H1 (cell line): ENCODE measurements at regions not wholly inside any gene's neighbourhood (a gene's known extent, or its start where the extent isn't known, plus 50 kb on each side); places are given as distances from the start of the nearest gene placed in this dataset.

Experiments
- CTCF ChIA-PET: fragments of 300-600 bp; sonication (Branson Sonifier 250); formaldehyde crosslinking; loops from one replicate; lab custom pipeline; 2021; ENCODE audit not compliant: partially characterized antibody; lab: Charles Lee
- POLR2A ChIA-PET: fragments of 300-600 bp; sonication (Branson Sonifier 250); formaldehyde crosslinking; loops from one replicate; lab custom pipeline; 2021; ENCODE audit warnings: inconsistent platforms; ENCODE audit not compliant: partially characterized antibody; lab: Charles Lee
- DNase-seq, 2 experiments: peaks; one replicate each; pipeline versions ENCODE4 v3.0.0 to v3.0.0-alpha.2; 2010 to 2022; ENCODE audit warnings: low spot score in 2 of 2, low read depth in 1 of 2, mixed read lengths in 1 of 2
- FAIRE-seq: peaks from 2 replicates; lab custom pipeline; 2011; peaks lifted over from hg19 to GRCh38; lab: Jason Lieb, UNC
- H2AFZ ChIP-seq: 2 replicates; pipeline ENCODE4 v1.8.1; 2012; ENCODE audit warnings: low read length, inconsistent platforms
- H2AK5ac ChIP-seq: 2 replicates; pipeline ENCODE4 v1.6.1; 2013; ENCODE audit warnings: low read depth, low read length
- H2BK120ac ChIP-seq: replicated peaks from 2 replicates; pipeline ENCODE3; 2013; ENCODE audit warnings: low read depth, low read length, inconsistent platforms
- H2BK12ac ChIP-seq: 2 replicates; pipeline ENCODE4 v1.6.1; 2013; ENCODE audit warnings: low read depth, low read length
- H2BK15ac ChIP-seq: 2 replicates; pipeline ENCODE4 v1.6.1; 2013; ENCODE audit warnings: low read length
- H2BK20ac ChIP-seq: 2 replicates; pipeline ENCODE4 v1.6.1; 2013; ENCODE audit warnings: low read length
- H2BK5ac ChIP-seq: 2 replicates; pipeline ENCODE4 v1.6.1; 2013; ENCODE audit warnings: low read depth, low read length
- H3K14ac ChIP-seq: 2 replicates; pipeline ENCODE4 v1.6.1; 2013; ENCODE audit warnings: inconsistent platforms; ENCODE audit not compliant: insufficient read length
- H3K18ac ChIP-seq: 2 replicates; pipeline ENCODE4 v1.6.1; 2013; ENCODE audit warnings: low read length; ENCODE audit errors: extremely low read depth
- H3K23ac ChIP-seq: 2 replicates; pipeline ENCODE4 v1.6.1; 2013; ENCODE audit warnings: inconsistent platforms; ENCODE audit not compliant: insufficient read length
- H3K23me2 ChIP-seq: 2 replicates; pipeline ENCODE4 v1.6.1; 2013; ENCODE audit warnings: low read depth, low read length
- H3K27ac ChIP-seq: 2 replicates; pipeline ENCODE4 v1.6.1; 2011; ENCODE audit warnings: low read depth, low read length, inconsistent platforms
- H3K27me3 ChIP-seq, 4 experiments: replicated peaks in 1 of 4; 1 replicate in 1 of 4; 2 replicates in 3 of 4; pipeline versions ENCODE4 v1.6.1 to v1.8.1; 2011 to 2013; ENCODE audit warnings: low read length in 3 of 4, mild to moderate bottlenecking in 3 of 4, inconsistent platforms in 2 of 4, mixed read lengths in 2 of 4, moderate library complexity in 1 of 4; ENCODE audit not compliant: control insufficient read depth in 3 of 4, insufficient read depth in 3 of 4; ENCODE audit errors: extremely low read depth in 1 of 4
- H3K36me3 ChIP-seq, 4 experiments: 2 replicates each; pipeline versions ENCODE4 v1.6.1 to v1.8.1; 2011 to 2013; ENCODE audit warnings: mild to moderate bottlenecking in 4 of 4, low read length in 3 of 4, moderate library complexity in 2 of 4, control low read depth in 1 of 4, inconsistent platforms in 1 of 4; ENCODE audit not compliant: insufficient read depth in 4 of 4, control insufficient read depth in 2 of 4
- H3K4ac ChIP-seq: replicated peaks from 2 replicates; pipeline ENCODE3; 2013; ENCODE audit warnings: low read length, low read depth, mixed read lengths, inconsistent platforms; ENCODE audit not compliant: insufficient read length
- H3K4me1 ChIP-seq, 4 experiments: replicated peaks in 1 of 4; 1 replicate in 1 of 4; 2 replicates in 3 of 4; pipeline versions ENCODE4 v1.6.1 to v1.8.1; 2011 to 2013; ENCODE audit warnings: low read length in 3 of 4, inconsistent platforms in 2 of 4, mixed read lengths in 1 of 4; ENCODE audit not compliant: insufficient read depth in 4 of 4, control insufficient read depth in 3 of 4
- H3K4me2 ChIP-seq, 2 experiments: 2 replicates each; pipeline versions ENCODE4 v1.6.1 to v1.8.1; 2011 to 2013; ENCODE audit warnings: low read depth in 2 of 2, low read length in 2 of 2, control low read depth in 1 of 2, inconsistent platforms in 1 of 2, mild to moderate bottlenecking in 1 of 2; ENCODE audit not compliant: insufficient read depth in 1 of 2
- H3K4me3 ChIP-seq, 4 experiments: fragments of 200-600, 300-600 bp in 1 of 4; sonication (generic), shearing (Covaris generic), sonication (Bioruptor Twin) in 1 of 4; 2 replicates each; pipeline versions ENCODE4 v1.5.1 to v1.8.1; 2011 to 2016; ENCODE audit warnings: low read length in 4 of 4, low read depth in 3 of 4, control low read depth in 2 of 4, inconsistent platforms in 2 of 4, mild to moderate bottlenecking in 2 of 4, mixed read lengths in 1 of 4, moderate library complexity in 1 of 4; ENCODE audit not compliant: insufficient read depth in 2 of 4; ENCODE audit errors: extremely low read depth in 1 of 4
- H3K56ac ChIP-seq: replicated peaks from 2 replicates; pipeline ENCODE3; 2013; ENCODE audit warnings: low read depth, mild to moderate bottlenecking, mixed read lengths, low read length, inconsistent platforms; ENCODE audit not compliant: insufficient read length
- H3K79me1 ChIP-seq: 2 replicates; pipeline ENCODE4 v1.6.1; 2013; ENCODE audit warnings: low read depth, low read length, control low read depth
- H3K79me2 ChIP-seq, 2 experiments: 2 replicates each; pipeline versions ENCODE4 v1.6.1 to v1.8.1; 2012 to 2013; ENCODE audit warnings: low read length in 2 of 2, mild to moderate bottlenecking in 2 of 2, inconsistent platforms in 1 of 2; ENCODE audit not compliant: insufficient read depth in 2 of 2, control insufficient read depth in 1 of 2
- H3K9ac ChIP-seq, 4 experiments: replicated peaks in 1 of 4; 1 replicate in 1 of 4; 2 replicates in 3 of 4; pipeline versions ENCODE4 v1.6.1 to v1.8.1; 2011 to 2013; ENCODE audit warnings: low read depth in 3 of 4, low read length in 3 of 4, control low read depth in 2 of 4, mild to moderate bottlenecking in 2 of 4, moderate library complexity in 2 of 4, inconsistent platforms in 1 of 4; ENCODE audit errors: extremely low read depth in 1 of 4
- H3K9me3 ChIP-seq, 2 experiments: 2 replicates each; pipeline versions ENCODE4 v1.6.1 to v1.8.1; 2012 to 2013; ENCODE audit warnings: mild to moderate bottlenecking in 2 of 2, moderate library complexity in 2 of 2, control low read depth in 1 of 2, inconsistent platforms in 1 of 2, low read depth in 1 of 2, low read length in 1 of 2, mixed read lengths in 1 of 2; ENCODE audit not compliant: insufficient read depth in 2 of 2
- H4K20me1 ChIP-seq, 2 experiments: replicated peaks in 1 of 2; 2 replicates each; pipeline versions ENCODE3 to v1.8.1; 2011 to 2013; ENCODE audit warnings: inconsistent platforms in 2 of 2, low read length in 2 of 2, mild to moderate bottlenecking in 1 of 2; ENCODE audit not compliant: insufficient read depth in 2 of 2, control insufficient read depth in 1 of 2
- H4K5ac ChIP-seq: 2 replicates; pipeline ENCODE4 v1.6.1; 2013; ENCODE audit warnings: low read length, low read depth, mixed read lengths, inconsistent platforms; ENCODE audit not compliant: insufficient read length
- H4K8ac ChIP-seq: 2 replicates; pipeline ENCODE4 v1.8.0; 2013; ENCODE audit warnings: mild to moderate bottlenecking, moderate library complexity, low read length, inconsistent platforms; ENCODE audit not compliant: insufficient read depth; ENCODE audit errors: extremely low read depth
- H4K91ac ChIP-seq: replicated peaks from 2 replicates; pipeline ENCODE3; 2013; ENCODE audit warnings: low read length, mixed read lengths, inconsistent platforms; ENCODE audit not compliant: insufficient read length
- CHD1 ChIP-seq: IDR thresholded peaks from 2 replicates; pipeline ENCODE4 v1.6.1; 2012; ENCODE audit warnings: low read depth, low read length, improper control_type of control experiment
- CHD2 ChIP-seq: IDR thresholded peaks from 2 replicates; pipeline ENCODE4 v1.6.1; 2012; ENCODE audit warnings: low read length, improper control_type of control experiment
- EZH2 ChIP-seq: fragments of 200-600 bp; sonication (generic); IDR thresholded peaks from 2 replicates; pipeline ENCODE4 v1.7.1; 2012; ENCODE audit warnings: low read depth, mild to moderate bottlenecking, moderate library complexity, low read length, inconsistent platforms; ENCODE audit not compliant: severe bottlenecking
- GABPA ChIP-seq: IDR thresholded peaks from 2 replicates; pipeline ENCODE4 v1.6.1; 2011; ENCODE audit warnings: mild to moderate bottlenecking, low read length, moderate library complexity, borderline replicate concordance; ENCODE audit not compliant: insufficient read depth
- HDAC2 ChIP-seq, 2 experiments: fragments of 300-600 bp in 1 of 2; sonication (generic) in 1 of 2; IDR thresholded peaks; 2 replicates each; pipeline ENCODE4 v1.6.1; 2011 to 2012; ENCODE audit warnings: low read depth in 2 of 2, low read length in 2 of 2, mild to moderate bottlenecking in 2 of 2, moderate library complexity in 2 of 2, borderline replicate concordance in 1 of 2, inconsistent platforms in 1 of 2
- JUND ChIP-seq: IDR thresholded peaks from 2 replicates; pipeline ENCODE4 v1.6.1; 2011; ENCODE audit warnings: mild to moderate bottlenecking, improper control_type of control experiment, low read length
- KDM1A ChIP-seq: fragments of 200-600, 300-600 bp; sonication (generic); IDR thresholded peaks from 2 replicates; pipeline ENCODE4 v1.7.1; 2016; ENCODE audit warnings: mild to moderate bottlenecking, low read length, borderline replicate concordance
- MAFK ChIP-seq: IDR thresholded peaks from 2 replicates; pipeline ENCODE4 v1.6.1; 2012; ENCODE audit warnings: low read depth, mild to moderate bottlenecking, improper control_type of control experiment, low read length
- NRF1 ChIP-seq: IDR thresholded peaks from 2 replicates; pipeline ENCODE4 v1.6.1; 2011; ENCODE audit warnings: mild to moderate bottlenecking, low read depth, low read length, improper control_type of control experiment
- RNF2 ChIP-seq: fragments of 200-900, 300-1000 bp; sonication (generic); IDR thresholded peaks from 2 replicates; pipeline ENCODE4 v1.7.1; 2016; ENCODE audit warnings: borderline replicate concordance, low read depth, mild to moderate bottlenecking, antibody characterized with exemption, low read length; ENCODE audit not compliant: poor library complexity, severe bottlenecking; ENCODE audit errors: missing control alignments
- SIX5 ChIP-seq: IDR thresholded peaks from 2 replicates; pipeline ENCODE4 v1.6.1; 2011; ENCODE audit warnings: mild to moderate bottlenecking, low read depth, low read length
- SP1 ChIP-seq: IDR thresholded peaks from 2 replicates; pipeline ENCODE4 v1.6.1; 2011; ENCODE audit warnings: low read depth, low read length
- TBP ChIP-seq: IDR thresholded peaks from 2 replicates; pipeline ENCODE4 v1.6.1; 2011; ENCODE audit warnings: low read depth, low read length, improper control_type of control experiment
- WGBS, 2 experiments: shearing (Covaris generic) in 1 of 2; methylation state at CpG; one replicate each; pipeline versions ENCODE4 v1.1.6 to v1.1.7; 2013 to 2015; ENCODE audit warnings: low lambda C conversion rate in 2 of 2, mixed read lengths in 2 of 2, inconsistent platforms in 1 of 2, low coverage in 1 of 2, missing lambda C conversion rate in 1 of 2; ENCODE audit not compliant: insufficient replicate concordance in 2 of 2, insufficient coverage in 1 of 2, insufficient read length in 1 of 2; ENCODE audit errors: extremely low coverage in 1 of 2, missing lambda C conversion rate in 1 of 2; 5-methylcytosine and 5-hydroxymethylcytosine counted together
- TF ChIP-seq, protein P1 (sequence below): IDR thresholded peaks from 2 replicates; pipeline ENCODE4 v1.6.1; 2012; ENCODE audit warnings: inconsistent platforms

DNA sequence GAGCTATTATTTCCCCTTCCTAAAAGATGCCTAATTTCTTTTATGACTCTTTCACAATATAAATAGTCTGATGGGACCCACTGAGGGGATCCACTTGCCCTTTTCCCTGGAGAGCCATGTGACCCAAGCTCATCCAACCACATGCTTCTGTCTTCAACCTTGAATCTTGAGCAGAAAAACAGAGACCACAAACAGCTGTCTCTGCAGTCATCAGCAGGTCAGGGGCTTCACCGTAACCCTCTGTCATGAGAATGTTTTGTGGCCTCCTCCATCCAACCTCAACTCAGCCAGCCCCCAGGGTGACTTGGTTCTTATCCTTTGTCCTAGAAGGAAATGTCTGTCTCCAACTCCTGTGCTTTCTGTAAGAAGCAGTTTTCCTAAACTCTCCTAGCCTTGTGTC is 129.6 kb upstream of the POU2AF2 start:
- no peak overlapping the region for H3K4ac ChIP-seq
- H3K9me3 ChIP-seq, result no peaks in the 10 kb centered on the region
- H3K18ac ChIP-seq, result no peak overlapping the region
- H4K91ac ChIP-seq, result no peak overlapping the region
- no peaks in the 10 kb centered on the region for H3K27me3 ChIP-seq
- no peaks in the 10 kb centered on the region for H3K79me1 ChIP-seq
- H3K4me1 ChIP-seq, result no peaks in the 10 kb centered on the region
- H3K27ac ChIP-seq, result no peak overlapping the region
- H2BK12ac ChIP-seq, result no peak overlapping the region
- H2BK20ac ChIP-seq, result no peak overlapping the region
- no peak overlapping the region for H3K23ac ChIP-seq
- H3K4me2 ChIP-seq, result no peak overlapping the region
- H2BK120ac ChIP-seq, result no peak overlapping the region
- ChIA-PET CTCF (no interaction called here), POLR2A (no interaction called here)
- FAIRE-seq (no peak), DNase-seq (no peak)
- no peak overlapping the region for H3K56ac ChIP-seq
- H2BK5ac ChIP-seq, result no peak overlapping the region
- H3K14ac ChIP-seq, result no peak overlapping the region
- 54% methylated on average over 1 of the region's 1 CpG; no CpG with 5 or more reads in 1 of the 2 experiments for WGBS, 2 experiments
- H3K36me3 ChIP-seq, result no peaks in the 10 kb centered on the region
- no peak overlapping the region for H3K9ac ChIP-seq
- H4K20me1 ChIP-seq, result no peaks in the 10 kb centered on the region
- H4K8ac ChIP-seq, result no peak overlapping the region
- peaks cover 2% of the 10 kb centered on the region; the same call in 1 of the 2 replicates for H3K23me2 ChIP-seq
- no peak overlapping the region for H4K5ac ChIP-seq
- H3K79me2 ChIP-seq, result no peaks in the 10 kb centered on the region
- no peak overlapping the region for H2AK5ac ChIP-seq
- no peak overlapping the region for H3K4me3 ChIP-seq
- H2AFZ ChIP-seq, result no peak overlapping the region
- H2BK15ac ChIP-seq, result no peak overlapping the region
- TF ChIP-seq SP1 (no peak), HDAC2 (IDR thresholded peaks at IDR 0.05; ENCODE audit: borderline replicate concordance in 1 of 2, low read depth in 2 of 2, low read length in 2 of 2) (no peak), EZH2 (no peak), JUND (no peak), CHD2 (no peak), TBP (no peak), NRF1 (no peak), KDM1A (no peak), CHD1 (no peak), RNF2 (no peak), MAFK (no peak), SIX5 (no peak), GABPA (no peak)
- TF ChIP-seq, protein P1, sequence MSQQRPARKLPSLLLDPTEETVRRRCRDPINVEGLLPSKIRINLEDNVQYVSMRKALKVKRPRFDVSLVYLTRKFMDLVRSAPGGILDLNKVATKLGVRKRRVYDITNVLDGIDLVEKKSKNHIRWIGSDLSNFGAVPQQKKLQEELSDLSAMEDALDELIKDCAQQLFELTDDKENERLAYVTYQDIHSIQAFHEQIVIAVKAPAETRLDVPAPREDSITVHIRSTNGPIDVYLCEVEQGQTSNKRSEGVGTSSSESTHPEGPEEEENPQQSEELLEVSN, result no peak
